ENCODE measurements at regions not wholly inside any gene's neighbourhood (a gene's known extent, or its start where the extent isn't known, plus 50 kb on each side); places are given as distances from the start of the nearest gene placed in this dataset.

DNA sequence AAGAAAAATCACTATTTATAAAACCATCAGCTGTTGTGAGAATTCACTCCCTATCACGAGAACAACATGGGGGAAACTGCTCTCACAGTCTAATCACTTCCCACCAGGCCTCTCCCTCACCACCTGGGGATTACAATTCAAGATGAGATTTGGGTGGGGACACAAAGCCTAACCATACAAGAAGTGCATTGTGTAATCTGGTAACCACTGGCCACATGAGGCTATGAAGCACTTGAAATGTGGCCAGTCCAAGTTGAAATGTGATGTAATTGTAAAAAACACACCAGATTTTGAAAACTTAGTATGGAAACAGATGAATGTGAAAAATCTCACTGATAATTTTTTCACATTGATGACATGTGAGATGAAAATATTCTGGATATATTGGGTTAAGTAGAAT is 293.8 kb downstream of the TTLL7 start:
- ATAC-seq (ENCODE audit: insufficient number of reproducible peaks, low FRiP score, low read depth) (no peak), DNase-seq (ENCODE audit: low spot score) (no peak)
- Histone ChIP-seq H3K4me1 (ENCODE audit: control insufficient read depth in 1 of 2, low read depth in 2 of 2) (no peaks in the 10 kb centered on the region), H3K9me3 (no peaks in the 10 kb centered on the region), H3K36me3 (no peaks in the 10 kb centered on the region), H3K27ac (no peak overlapping the region), H3K4me3 (no peak overlapping the region), H3K27me3 (replicated peaks; ENCODE audit: insufficient read depth) (no peaks in the 10 kb centered on the region)
- TF ChIP-seq, protein P1, sequence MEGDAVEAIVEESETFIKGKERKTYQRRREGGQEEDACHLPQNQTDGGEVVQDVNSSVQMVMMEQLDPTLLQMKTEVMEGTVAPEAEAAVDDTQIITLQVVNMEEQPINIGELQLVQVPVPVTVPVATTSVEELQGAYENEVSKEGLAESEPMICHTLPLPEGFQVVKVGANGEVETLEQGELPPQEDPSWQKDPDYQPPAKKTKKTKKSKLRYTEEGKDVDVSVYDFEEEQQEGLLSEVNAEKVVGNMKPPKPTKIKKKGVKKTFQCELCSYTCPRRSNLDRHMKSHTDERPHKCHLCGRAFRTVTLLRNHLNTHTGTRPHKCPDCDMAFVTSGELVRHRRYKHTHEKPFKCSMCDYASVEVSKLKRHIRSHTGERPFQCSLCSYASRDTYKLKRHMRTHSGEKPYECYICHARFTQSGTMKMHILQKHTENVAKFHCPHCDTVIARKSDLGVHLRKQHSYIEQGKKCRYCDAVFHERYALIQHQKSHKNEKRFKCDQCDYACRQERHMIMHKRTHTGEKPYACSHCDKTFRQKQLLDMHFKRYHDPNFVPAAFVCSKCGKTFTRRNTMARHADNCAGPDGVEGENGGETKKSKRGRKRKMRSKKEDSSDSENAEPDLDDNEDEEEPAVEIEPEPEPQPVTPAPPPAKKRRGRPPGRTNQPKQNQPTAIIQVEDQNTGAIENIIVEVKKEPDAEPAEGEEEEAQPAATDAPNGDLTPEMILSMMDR (IDR thresholded peaks at IDR 0.05): no peak

DNA sequence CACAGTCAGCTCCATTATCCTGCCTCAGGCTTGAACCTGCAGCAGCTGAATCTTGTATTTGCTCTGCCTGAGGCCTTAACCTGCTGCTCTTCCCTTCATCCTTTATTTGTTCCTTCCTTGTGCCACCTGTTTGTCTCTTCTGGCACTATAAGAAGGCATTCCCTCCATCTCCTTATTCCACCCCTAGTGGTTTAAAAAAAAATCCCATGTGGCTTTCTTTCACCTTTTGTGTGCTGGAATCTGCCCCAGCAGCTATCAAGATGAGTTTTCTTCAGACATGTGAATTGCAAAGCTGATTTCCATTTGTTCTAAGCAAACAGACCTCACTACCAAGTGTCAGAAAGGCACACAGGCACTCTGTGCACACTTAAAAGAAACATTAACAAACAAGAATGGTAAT is 294.6 kb downstream of the TTLL7 start:
- DNase-seq (ENCODE audit: low spot score) (no peak), ATAC-seq (ENCODE audit: insufficient number of reproducible peaks, low FRiP score, low read depth) (no peak)
- no peaks in the 10 kb centered on the region for H3K36me3 ChIP-seq
- H3K27ac ChIP-seq: no peak overlapping the region
- H3K4me1 ChIP-seq (ENCODE audit: control insufficient read depth in 1 of 2, low read depth in 2 of 2): no peaks in the 10 kb centered on the region
- TF ChIP-seq, protein P1 (IDR thresholded peaks at IDR 0.05): no peak
- no peaks in the 10 kb centered on the region for H3K9me3 ChIP-seq
- no peak overlapping the region for H3K4me3 ChIP-seq
- H3K27me3 ChIP-seq (replicated peaks; ENCODE audit: insufficient read depth): no peaks in the 10 kb centered on the region

DNA sequence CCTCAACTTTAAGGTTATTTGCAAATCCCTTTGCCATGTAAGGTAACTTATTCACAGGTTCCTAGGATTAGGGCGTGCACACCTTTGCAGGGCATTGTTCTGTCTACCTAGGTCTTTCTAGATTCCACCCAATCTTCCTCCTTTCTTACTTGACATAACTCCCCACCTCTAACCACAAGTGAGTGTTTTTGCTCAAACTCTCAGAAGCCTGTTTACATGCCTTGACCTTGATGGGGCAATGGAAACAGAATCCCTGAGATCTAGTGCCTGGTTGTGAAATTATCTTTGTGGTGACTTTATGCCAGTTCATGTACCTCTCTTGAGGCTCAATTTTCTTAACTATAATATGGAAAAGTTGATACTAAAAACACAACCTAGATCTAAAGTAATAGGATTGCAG is 296.6 kb downstream of the TTLL7 start:
- no peaks in the 10 kb centered on the region for H3K36me3 ChIP-seq
- TF ChIP-seq, protein P1 (IDR thresholded peaks at IDR 0.05): no peak
- no peak for DNase-seq (ENCODE audit: low spot score)
- no peaks in the 10 kb centered on the region for H3K9me3 ChIP-seq
- H3K27me3 ChIP-seq (replicated peaks; ENCODE audit: insufficient read depth): no peaks in the 10 kb centered on the region
- no peak overlapping the region for H3K4me3 ChIP-seq
- no peaks in the 10 kb centered on the region for H3K4me1 ChIP-seq (ENCODE audit: control insufficient read depth in 1 of 2, low read depth in 2 of 2)
- no peak for ATAC-seq (ENCODE audit: insufficient number of reproducible peaks, low FRiP score, low read depth)
- H3K27ac ChIP-seq: no peak overlapping the region

DNA sequence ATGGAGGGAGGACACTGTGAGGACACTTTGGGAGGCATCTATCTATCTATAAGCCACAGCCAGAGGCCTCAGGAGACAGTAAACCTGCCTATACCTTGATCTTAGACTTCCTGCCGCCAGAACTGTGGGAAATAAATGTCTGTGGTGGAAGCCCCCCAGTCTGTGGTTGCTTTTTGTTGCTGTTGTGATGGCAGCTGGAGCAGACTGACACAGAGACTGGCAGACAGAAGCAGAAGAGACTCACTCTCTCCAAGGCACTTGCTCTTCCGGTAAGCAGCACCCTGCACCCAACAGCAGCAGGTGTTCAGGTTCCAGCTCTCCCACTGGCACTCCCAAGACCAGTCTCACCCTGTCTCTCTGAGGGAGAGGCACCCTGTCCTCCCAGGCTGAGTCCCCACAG is 297.6 kb downstream of the TTLL7 start:
- Histone ChIP-seq H3K4me3 (no peak overlapping the region), H3K4me1 (ENCODE audit: control insufficient read depth in 1 of 2, low read depth in 2 of 2) (no peaks in the 10 kb centered on the region), H3K27me3 (replicated peaks; ENCODE audit: insufficient read depth) (no peaks in the 10 kb centered on the region), H3K27ac (no peak overlapping the region), H3K36me3 (no peaks in the 10 kb centered on the region), H3K9me3 (no peaks in the 10 kb centered on the region)
- no peak for DNase-seq (ENCODE audit: low spot score)
- TF ChIP-seq, protein P1 (IDR thresholded peaks at IDR 0.05): no peak
- no peak for ATAC-seq (ENCODE audit: insufficient number of reproducible peaks, low FRiP score, low read depth)

DNA sequence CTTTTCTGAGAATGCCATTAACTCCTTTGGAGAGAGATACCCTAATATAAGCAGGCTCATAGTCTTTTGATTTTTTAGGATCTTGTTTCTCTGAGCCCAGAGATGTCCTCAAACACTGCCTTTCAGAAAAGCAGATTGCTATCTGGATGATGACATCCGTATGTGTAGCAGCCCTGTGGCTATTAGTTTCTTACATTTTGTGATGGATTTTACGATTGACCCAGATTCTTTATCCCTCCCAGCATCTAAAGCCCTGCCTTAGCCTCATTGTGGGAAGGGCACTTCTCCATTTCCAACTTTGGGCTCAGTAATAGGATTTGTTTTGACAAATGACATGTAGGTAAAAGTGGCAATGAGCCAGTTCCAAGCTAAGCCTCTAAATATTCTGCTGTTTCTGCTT is 300.3 kb downstream of the TTLL7 start:
- no peak for DNase-seq (ENCODE audit: low spot score)
- TF ChIP-seq, protein P1 (IDR thresholded peaks at IDR 0.05): no peak

More for the DNA sequence above, 300.3 kb downstream of the TTLL7 start:
- peaks cover 0 to 11% of the 10 kb centered on the region in 2 donors for H3K4me1 ChIP-seq (ENCODE audit: control insufficient read depth in 1 of 2, low read depth in 2 of 2)
- no peaks in the 10 kb centered on the region for H3K27me3 ChIP-seq (replicated peaks; ENCODE audit: insufficient read depth)
- ATAC-seq (ENCODE audit: insufficient number of reproducible peaks, low FRiP score, low read depth): no peak
- no peaks in the 10 kb centered on the region for H3K9me3 ChIP-seq
- no peak overlapping the region for H3K27ac ChIP-seq
- H3K4me3 ChIP-seq: no peak overlapping the region
- no peaks in the 10 kb centered on the region for H3K36me3 ChIP-seq

All from thoracic aorta (tissue), 2 donors.